ENCODE measurements at regions not wholly inside any gene's neighbourhood (a gene's known extent, or its start where the extent isn't known, plus 50 kb on each side); places are given as distances from the start of the nearest gene placed in this dataset.
"Not testable (repeated sequence)": the region's sequence is repeated elsewhere in the genome, so short reads cannot be mapped to it uniquely, and the experiment has no call there.

DNA sequence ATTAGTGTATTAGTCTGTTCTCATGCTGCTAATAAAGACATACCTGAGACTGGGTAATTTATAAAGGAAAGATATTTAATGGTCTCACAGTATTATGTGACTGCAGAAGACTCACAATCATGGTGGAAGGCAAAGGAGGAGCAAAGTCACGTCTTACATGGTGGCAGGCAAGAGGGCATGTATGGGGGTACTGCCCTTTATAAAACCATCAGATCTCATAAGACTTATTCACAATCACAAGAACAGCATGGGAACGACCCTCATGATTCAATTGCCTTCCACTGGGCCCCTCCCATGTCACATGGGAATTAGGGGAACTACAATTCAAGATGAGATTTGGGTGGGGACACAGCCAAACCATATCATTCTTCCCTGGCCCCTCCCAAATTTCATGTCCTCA, 52.7 kb upstream of the ST3GAL5 start:
- DNase-seq (ENCODE audit: low spot score), result not testable (repeated sequence)

GRCh38 chr2:85939131-85939530, 50.3 kb upstream of the ST3GAL5 start:
- DNase-seq (ENCODE audit: low spot score), result no peak
